PC-3 (cell line): ENCODE measurements at regions not wholly inside any gene's neighbourhood (a gene's known extent, or its start where the extent isn't known, plus 50 kb on each side); places are given as distances from the start of the nearest gene placed in this dataset.

Experiments
- ATAC-seq: fragments of 200-7000 bp; cut with Tn5 transposase; 2 replicates; pipeline ENCODE4 v1.9.1; 2020; ENCODE audit warnings: mild to moderate bottlenecking, moderate library complexity
- BruUV-seq: library from RNA; stranded (reverse); fragments of 400-500 nt; replicated peaks from 2 replicates; lab custom pipeline; 2021; lab: Mats Ljungman, UMichigan
- CTCF ChIA-PET: fragments of 300-600 bp; sonication (Branson Sonifier 250); formaldehyde crosslinking; loops from one replicate; lab custom pipeline; 2022; ENCODE audit warnings: antibody characterized with exemption; lab: Charles Lee
- POLR2A ChIA-PET: fragments of 300-600 bp; sonication (Branson Sonifier 250); formaldehyde crosslinking; loops from one replicate; lab custom pipeline; 2022; ENCODE audit warnings: antibody characterized with exemption; ENCODE audit not compliant: unreplicated experiment; lab: Charles Lee
- DNase-seq: peaks from one replicate; pipeline ENCODE4 v3.0.0-alpha.2; 2015
- H2AFZ ChIP-seq: fragments of 300-600 bp; sonication (generic); 2 replicates; pipeline ENCODE4 v1.6.0; 2016; ENCODE audit warnings: antibody characterized with exemption, low read length
- H3F3A ChIP-seq: fragments of 300-600 bp; sonication (generic); one replicate; pipeline ENCODE4 v1.6.0; 2017; ENCODE audit warnings: antibody characterized with exemption, low read length, control low read depth, mild to moderate bottlenecking; ENCODE audit not compliant: unreplicated experiment
- H3K27ac ChIP-seq: fragments of 300-600 bp; sonication (generic); 2 replicates; pipeline ENCODE4 v1.5.1; 2016; ENCODE audit warnings: mild to moderate bottlenecking, low read length
- H3K27me3 ChIP-seq: fragments of 300-600 bp; sonication (generic); 2 replicates; pipeline ENCODE4 v1.6.1; 2016; ENCODE audit warnings: low read length, mixed read lengths
- H3K36me3 ChIP-seq: fragments of 300-600 bp; sonication (generic); 2 replicates; pipeline ENCODE4 v1.6.1; 2016; ENCODE audit warnings: low read depth, mixed run types, low read length, mixed read lengths
- H3K4me1 ChIP-seq: fragments of 300-600 bp; sonication (generic); 2 replicates; pipeline ENCODE4 v1.5.1; 2016; ENCODE audit warnings: low read length; ENCODE audit not compliant: insufficient read depth
- H3K4me2 ChIP-seq: fragments of 300-600 bp; sonication (generic); 2 replicates; pipeline ENCODE4 v1.6.0; 2016; ENCODE audit warnings: low read length
- H3K4me3 ChIP-seq: fragments of 300-600 bp; sonication (generic); 2 replicates; pipeline ENCODE4 v1.5.1; 2016; ENCODE audit warnings: mild to moderate bottlenecking, low read length, mixed read lengths
- H3K79me2 ChIP-seq: fragments of 300-600 bp; sonication (generic); 2 replicates; pipeline ENCODE4 v1.6.1; 2017; ENCODE audit warnings: low read length, mixed read lengths
- H3K9ac ChIP-seq: fragments of 300-600 bp; sonication (generic); 2 replicates; pipeline ENCODE4 v1.6.0; 2016; ENCODE audit warnings: mild to moderate bottlenecking, low read length
- H3K9me2 ChIP-seq: fragments of 300-600 bp; sonication (generic); replicated peaks from 2 replicates; pipeline ENCODE4 v1.6.1; 2016; ENCODE audit warnings: mixed run types, low read length, mixed read lengths
- H3K9me3 ChIP-seq: fragments of 300-600 bp; sonication (generic); 2 replicates; pipeline ENCODE4 v1.6.1; 2016; ENCODE audit warnings: low read length, mixed read lengths
- H4K20me1 ChIP-seq: fragments of 300-600 bp; sonication (generic); 2 replicates; pipeline ENCODE4 v1.6.1; 2016; ENCODE audit warnings: low read length, mixed read lengths
- EZH2 ChIP-seq: fragments of 300-600 bp; sonication (generic); IDR thresholded peaks from one replicate; pipeline ENCODE4 v1.6.1; 2017; ENCODE audit warnings: antibody characterized with exemption, mild to moderate bottlenecking, low read length; ENCODE audit not compliant: unreplicated experiment
- EZH2phosphoT487 ChIP-seq: fragments of 300-600 bp; sonication (generic); IDR thresholded peaks from 2 replicates; pipeline ENCODE4 v1.6.1; 2018; ENCODE audit warnings: mild to moderate bottlenecking, antibody characterized with exemption, low read length, borderline replicate concordance
- intact Hi-C: fragments of 100-400 bp; cut with micrococcal nuclease; formaldehyde crosslinking; loops from 2 replicates; pipeline ENCODE4 v1.9.0; 2023
- TF ChIP-seq, protein P1 (sequence below): fragments of 300-600 bp; sonication (generic); conservative IDR thresholded peaks from 2 replicates; pipeline ENCODE4 v1.5.1; 2017; ENCODE audit warnings: antibody characterized with exemption, low read depth, mild to moderate bottlenecking, low read length

DNA sequence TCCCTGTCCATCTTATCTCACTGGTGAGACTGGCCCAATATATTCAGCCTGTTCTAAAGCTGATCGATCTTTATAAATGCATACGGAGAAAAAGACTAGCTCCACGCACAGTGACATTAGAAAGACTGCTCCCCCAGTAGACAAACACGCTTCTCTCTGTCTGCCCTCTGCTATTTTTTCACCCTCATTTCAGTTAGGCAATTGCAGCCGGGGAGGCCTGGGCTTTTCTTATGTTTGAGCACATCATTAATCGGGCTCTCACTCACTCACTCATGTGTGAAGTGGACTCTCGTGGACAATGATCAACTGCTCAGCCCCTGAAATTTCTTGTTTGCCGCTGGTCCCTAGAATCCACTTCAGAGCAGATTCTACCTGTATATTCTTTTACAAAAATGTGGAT lies 824.7 kb upstream of the TENM3 start:
- no peak for DNase-seq
- no peaks in the 10 kb centered on the region for H3K27me3 ChIP-seq
- BruUV-seq: no TSS peak
- no peak overlapping the region for H3K9ac ChIP-seq
- intact Hi-C loops: no loop called here
- no peaks in the 10 kb centered on the region for H3F3A ChIP-seq
- POLR2A ChIA-PET: no interaction called here
- TF ChIP-seq EZH2phosphoT487: no peak
- TF ChIP-seq EZH2: no peak
- TF ChIP-seq, protein P1, sequence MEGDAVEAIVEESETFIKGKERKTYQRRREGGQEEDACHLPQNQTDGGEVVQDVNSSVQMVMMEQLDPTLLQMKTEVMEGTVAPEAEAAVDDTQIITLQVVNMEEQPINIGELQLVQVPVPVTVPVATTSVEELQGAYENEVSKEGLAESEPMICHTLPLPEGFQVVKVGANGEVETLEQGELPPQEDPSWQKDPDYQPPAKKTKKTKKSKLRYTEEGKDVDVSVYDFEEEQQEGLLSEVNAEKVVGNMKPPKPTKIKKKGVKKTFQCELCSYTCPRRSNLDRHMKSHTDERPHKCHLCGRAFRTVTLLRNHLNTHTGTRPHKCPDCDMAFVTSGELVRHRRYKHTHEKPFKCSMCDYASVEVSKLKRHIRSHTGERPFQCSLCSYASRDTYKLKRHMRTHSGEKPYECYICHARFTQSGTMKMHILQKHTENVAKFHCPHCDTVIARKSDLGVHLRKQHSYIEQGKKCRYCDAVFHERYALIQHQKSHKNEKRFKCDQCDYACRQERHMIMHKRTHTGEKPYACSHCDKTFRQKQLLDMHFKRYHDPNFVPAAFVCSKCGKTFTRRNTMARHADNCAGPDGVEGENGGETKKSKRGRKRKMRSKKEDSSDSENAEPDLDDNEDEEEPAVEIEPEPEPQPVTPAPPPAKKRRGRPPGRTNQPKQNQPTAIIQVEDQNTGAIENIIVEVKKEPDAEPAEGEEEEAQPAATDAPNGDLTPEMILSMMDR: no peak
- H4K20me1 ChIP-seq: no peaks in the 10 kb centered on the region
- H3K4me2 ChIP-seq: no peak overlapping the region
- CTCF ChIA-PET: no interaction called here
- no peaks in the 10 kb centered on the region for H3K9me3 ChIP-seq
- H3K4me3 ChIP-seq: no peak overlapping the region
- no peak overlapping the region for H3K27ac ChIP-seq
- H3K4me1 ChIP-seq: no peaks in the 10 kb centered on the region
- ATAC-seq: no peak
- H3K36me3 ChIP-seq: no peaks in the 10 kb centered on the region
- no peaks in the 10 kb centered on the region for H3K9me2 ChIP-seq
- no peaks in the 10 kb centered on the region for H3K79me2 ChIP-seq
- H2AFZ ChIP-seq: no peak overlapping the region

DNA sequence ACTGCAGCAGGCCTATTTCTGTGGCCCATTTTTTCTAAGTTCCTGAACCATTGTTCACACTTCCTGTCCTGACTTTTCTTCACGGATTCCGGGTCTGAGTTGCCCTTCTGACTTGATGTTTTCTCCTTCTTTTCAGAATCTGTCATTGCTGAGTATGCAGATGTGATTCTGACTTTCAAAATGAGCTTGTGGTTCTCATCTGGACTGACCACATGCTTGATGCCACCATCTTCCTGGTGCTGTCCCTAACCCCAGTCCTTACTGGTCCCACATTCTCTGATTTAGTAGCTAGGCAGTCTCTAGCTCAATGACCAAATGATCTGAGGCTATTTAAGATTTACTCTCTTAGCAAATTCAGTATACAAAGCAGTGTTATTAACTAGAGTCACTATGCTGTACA lies 822.3 kb upstream of the TENM3 start:
- TF ChIP-seq EZH2 (no peak), EZH2phosphoT487 (no peak)
- TF ChIP-seq, protein P1: no peak
- Histone ChIP-seq H3K9me3 (no peaks in the 10 kb centered on the region), H3K9ac (no peak overlapping the region), H3K36me3 (no peaks in the 10 kb centered on the region), H3K4me3 (no peak overlapping the region), H3K27ac (no peak overlapping the region), H3K4me1 (no peaks in the 10 kb centered on the region), H3K9me2 (no peaks in the 10 kb centered on the region), H3K4me2 (no peak overlapping the region), H2AFZ (no peak overlapping the region), H4K20me1 (no peaks in the 10 kb centered on the region), H3F3A (no peaks in the 10 kb centered on the region), H3K27me3 (no peaks in the 10 kb centered on the region), H3K79me2 (no peaks in the 10 kb centered on the region)
- DNase-seq: no peak
- CTCF ChIA-PET: no interaction called here
- intact Hi-C loops: no loop called here
- ATAC-seq: no peak
- BruUV-seq: no TSS peak
- POLR2A ChIA-PET: no interaction called here

DNA sequence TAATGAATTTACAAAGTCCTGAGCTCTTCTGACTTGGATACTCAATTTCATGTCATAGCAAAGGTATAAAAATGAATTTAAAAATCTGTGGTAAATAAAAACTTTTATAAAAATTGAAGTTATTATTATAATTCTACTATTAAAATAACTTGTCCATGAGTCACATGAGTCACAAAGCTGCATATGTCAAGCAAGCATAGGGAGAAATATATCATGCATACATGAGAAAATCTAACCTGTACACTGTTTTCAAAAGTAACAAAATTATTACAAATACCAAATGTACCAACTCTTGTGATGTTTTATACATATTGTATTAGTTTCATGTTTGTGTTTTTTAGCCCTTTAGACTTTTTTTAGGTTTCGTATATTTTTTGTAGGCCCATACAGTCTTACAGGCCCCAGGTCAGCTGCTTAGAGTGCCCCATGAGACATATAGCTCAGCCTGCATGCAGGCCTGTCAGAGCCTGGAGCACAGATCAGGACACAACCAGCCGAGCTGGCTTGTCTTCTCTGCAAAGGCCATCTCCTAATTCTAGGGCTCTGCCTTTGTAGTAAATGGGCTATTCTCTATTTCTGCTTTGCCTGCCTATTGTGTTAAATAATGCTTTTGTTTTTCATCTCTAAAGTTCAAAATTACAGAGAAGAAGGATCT lies 818.7 kb upstream of the TENM3 start:
- DNase-seq: no peak

More for the DNA sequence above, 818.7 kb upstream of the TENM3 start:
- Histone ChIP-seq H3K4me1 (no peaks in the 10 kb centered on the region), H3K27ac (no peak overlapping the region), H3F3A (no peaks in the 10 kb centered on the region), H4K20me1 (no peaks in the 10 kb centered on the region), H3K36me3 (no peaks in the 10 kb centered on the region), H3K9me3 (no peaks in the 10 kb centered on the region), H2AFZ (no peak overlapping the region), H3K9ac (no peak overlapping the region), H3K9me2 (no peaks in the 10 kb centered on the region), H3K79me2 (no peaks in the 10 kb centered on the region), H3K4me2 (no peak overlapping the region), H3K27me3 (no peaks in the 10 kb centered on the region), H3K4me3 (no peak overlapping the region)
- ChIA-PET POLR2A (no interaction called here), CTCF (no interaction called here)
- no TSS peak for BruUV-seq
- intact Hi-C loops: no loop called here
- ATAC-seq: no peak
- TF ChIP-seq EZH2phosphoT487 (no peak), EZH2 (no peak)
- TF ChIP-seq, protein P1: no peak
